B cell (primary cell): ENCODE measurements at regions not wholly inside any gene's neighbourhood (a gene's known extent, or its start where the extent isn't known, plus 50 kb on each side); places are given as distances from the start of the nearest gene placed in this dataset.
"Not testable (repeated sequence)": the region's sequence is repeated elsewhere in the genome, so short reads cannot be mapped to it uniquely, and the experiment has no call there.

ENCODE experiments used
- ATAC-seq: fragments of 200-7000 bp; cut with Tn5 transposase; one replicate; pipeline ENCODE4 v1.10.0; 2021; ENCODE audit warnings: low read depth, mild to moderate bottlenecking, moderate number of reproducible peaks, moderate library complexity
- CTCF ChIA-PET: fragments of 350-600 bp; sonication (Branson Sonifier 250); formaldehyde crosslinking; loops from one replicate; lab custom pipeline; 2021; ENCODE audit warnings: antibody characterized with exemption, inconsistent platforms; lab: Charles Lee
- POLR2A ChIA-PET: fragments of 350-600 bp; sonication (Branson Sonifier 250); formaldehyde crosslinking; loops from one replicate; lab custom pipeline; 2021; ENCODE audit warnings: antibody characterized with exemption; lab: Charles Lee
- DNase-seq: peaks from one replicate; pipeline ENCODE4 v3.0.0; 2013
- H2AFZ ChIP-seq: 2 replicates; pipeline ENCODE4 v1.6.1; 2012; ENCODE audit warnings: mild to moderate bottlenecking, low read depth, low read length; ENCODE audit not compliant: insufficient read depth, poor library complexity, severe bottlenecking
- H3K27ac ChIP-seq, 2 donors: 1 replicate in 1 of 2; 2 replicates in 1 of 2; pipeline ENCODE4 v1.5.1; 2012 to 2013; ENCODE audit warnings: low read length in 2 of 2, mild to moderate bottlenecking in 2 of 2, moderate library complexity in 1 of 2
- H3K27me3 ChIP-seq, 4 experiments: fragments of 200-600 bp in 1 of 4; sonication (generic) in 1 of 4; replicated peaks in 1 of 4; 1 replicate in 2 of 4; 2 replicates in 2 of 4; pipeline versions ENCODE4 v1.6.1 to v1.7.0; 2013 to 2016; ENCODE audit warnings: low read length in 3 of 4, mild to moderate bottlenecking in 2 of 4, mixed read lengths in 1 of 4, moderate library complexity in 1 of 4; ENCODE audit not compliant: insufficient read depth in 4 of 4, control insufficient read depth in 3 of 4; ENCODE audit errors: control extremely low read depth in 1 of 4
- H3K36me3 ChIP-seq, 2 experiments: replicated peaks in 1 of 2; 1 replicate in 1 of 2; 2 replicates in 1 of 2; pipeline versions ENCODE4 v1.6.1 to v1.7.1; 2013; ENCODE audit warnings: low read length in 1 of 2; ENCODE audit not compliant: insufficient read depth in 2 of 2, control insufficient read depth in 1 of 2; ENCODE audit errors: control extremely low read depth in 1 of 2, extremely low read depth in 1 of 2
- H3K4me1 ChIP-seq, 2 donors: fragments of 200-600 bp in 1 of 2; sonication (generic) in 1 of 2; 1 replicate in 1 of 2; 2 replicates in 1 of 2; pipeline versions ENCODE4 v1.5.1 to v1.6.1; 2013 to 2017; ENCODE audit warnings: low read length in 2 of 2; ENCODE audit not compliant: control insufficient read depth in 2 of 2, insufficient read depth in 2 of 2
- H3K4me2 ChIP-seq: replicated peaks from 2 replicates; pipeline ENCODE3; 2012; ENCODE audit warnings: mild to moderate bottlenecking, low read depth, low read length; ENCODE audit not compliant: poor library complexity, severe bottlenecking
- H3K4me3 ChIP-seq, 5 experiments: fragments of 200-600 bp in 1 of 5; sonication (generic) in 1 of 5; 1 replicate in 3 of 5; 2 replicates in 2 of 5; pipeline versions ENCODE4 v1.5.1 to v1.7.0; 2011 to 2016; ENCODE audit warnings: low read length in 4 of 5, mild to moderate bottlenecking in 4 of 5, low read depth in 2 of 5, control low read depth in 1 of 5, moderate library complexity in 1 of 5; ENCODE audit not compliant: insufficient read depth in 1 of 5; ENCODE audit errors: control extremely low read depth in 1 of 5, extremely low read depth in 1 of 5
- H3K79me2 ChIP-seq: fragments of 200-600 bp; sonication (generic); one replicate; pipeline ENCODE4 v1.6.0; 2016; ENCODE audit warnings: low read length; ENCODE audit not compliant: control insufficient read depth, insufficient read depth
- H3K9ac ChIP-seq: fragments of 200-600 bp; sonication (generic); 2 replicates; pipeline ENCODE4 v1.6.1; 2017; ENCODE audit warnings: mild to moderate bottlenecking, low read length, moderate library complexity
- H3K9me3 ChIP-seq, 3 donors: one replicate each; pipeline versions ENCODE4 v1.6.1 to v1.7.1; 2013; ENCODE audit warnings: low read length in 2 of 3; ENCODE audit not compliant: control insufficient read depth in 2 of 3, insufficient read depth in 1 of 3; ENCODE audit errors: control extremely low read depth in 1 of 3
- H4K20me1 ChIP-seq: 2 replicates; pipeline ENCODE4 v1.6.0; 2012; ENCODE audit warnings: mild to moderate bottlenecking, low read length; ENCODE audit not compliant: insufficient read depth, control insufficient read depth, poor library complexity, severe bottlenecking
- H3K27ac Mint-ChIP-seq: one replicate; pipeline ENCODE4 v1.8.0; 2021; ENCODE audit warnings: mixed read lengths
- H3K27me3 Mint-ChIP-seq: one replicate; pipeline ENCODE4 v1.8.0; 2021; ENCODE audit warnings: mixed read lengths
- H3K4me1 Mint-ChIP-seq: one replicate; pipeline ENCODE4 v1.8.0; 2021; ENCODE audit warnings: mixed read lengths
- H3K4me3 Mint-ChIP-seq: one replicate; pipeline ENCODE4 v1.8.0; 2021; ENCODE audit warnings: mixed read lengths
- H3K9me3 Mint-ChIP-seq: one replicate; pipeline ENCODE4 v1.8.0; 2022; ENCODE audit warnings: mixed read lengths; ENCODE audit not compliant: insufficient read depth
- CTCF ChIP-seq: fragments of 200-600 bp; IDR thresholded peaks from one replicate; pipeline ENCODE4 v1.8.0; 2022; ENCODE audit warnings: antibody characterized with exemption, mild to moderate bottlenecking
- EZH2 ChIP-seq: IDR thresholded peaks from 2 replicates; pipeline ENCODE4 v1.6.1; 2012; ENCODE audit warnings: borderline replicate concordance, low read depth, mild to moderate bottlenecking, moderate library complexity, low read length; ENCODE audit not compliant: insufficient read depth, poor library complexity, severe bottlenecking
- WGBS: methylation state at CpG from one replicate; pipeline ENCODE4 v1.1.5; 2013; ENCODE audit warnings: missing lambda C conversion rate; ENCODE audit not compliant: insufficient coverage; 5-methylcytosine and 5-hydroxymethylcytosine counted together
- intact Hi-C: fragments of 100-400 bp; cut with micrococcal nuclease; formaldehyde crosslinking; loops from one replicate; pipeline ENCODE4 v1.10.0; 2022

GRCh38 chr19:22491746-22492145 is 69.6 kb upstream of the ZNF98 start:
- H3K9ac ChIP-seq, result no peak overlapping the region
- no peaks in the 10 kb centered on the region for H3K27me3 ChIP-seq
- no CpG with 5 or more reads among the region's 2 CpGs for WGBS
- POLR2A ChIA-PET, result no interaction called here
- peaks cover 4 to 34% (median 22%) of the 10 kb centered on the region in 3 donors for H3K9me3 ChIP-seq
- H2AFZ ChIP-seq, result no peak overlapping the region
- Mint-ChIP-seq H3K27me3 (no peaks in the 10 kb centered on the region), H3K9me3 (peaks cover 6% of the 10 kb centered on the region), H3K27ac (no peak overlapping the region), H3K4me3 (no peak overlapping the region), H3K4me1 (no peaks in the 10 kb centered on the region)
- no peaks in the 10 kb centered on the region for H3K79me2 ChIP-seq
- TF ChIP-seq CTCF (no peak), EZH2 (no peak)
- H3K36me3 ChIP-seq, result no peaks in the 10 kb centered on the region
- H3K4me1 ChIP-seq, result no peaks in the 10 kb centered on the region
- CTCF ChIA-PET, result no interaction called here
- H4K20me1 ChIP-seq, result no peaks in the 10 kb centered on the region
- H3K4me2 ChIP-seq, result no peak overlapping the region
- DNase-seq (no peak), ATAC-seq (no peak)
- no peak overlapping the region for H3K4me3 ChIP-seq
- intact Hi-C loops, result no loop called here
- H3K27ac ChIP-seq, result no peak overlapping the region

DNA sequence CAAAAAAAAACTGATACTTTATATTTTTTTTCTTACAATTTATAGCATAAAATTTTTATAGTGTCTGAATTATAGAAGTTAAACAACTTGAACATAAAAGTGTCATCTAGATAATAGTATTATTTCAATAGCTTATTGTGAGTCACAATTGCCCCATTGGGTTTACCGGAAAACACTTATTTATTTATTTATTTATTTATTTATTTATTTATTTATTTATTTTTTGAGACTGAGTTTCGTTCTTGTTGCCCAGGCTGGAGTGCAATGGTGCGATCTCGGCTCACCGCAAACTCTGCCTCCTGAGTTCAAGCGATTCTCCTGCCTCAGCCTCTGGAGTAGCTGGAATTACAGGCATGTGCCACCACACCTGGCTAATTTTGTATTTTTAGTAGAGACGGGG is 61.4 kb upstream of the ZNF98 start:
- H3K4me3 ChIP-seq, ATAC-seq, H3K4me2 ChIP-seq, H4K20me1 ChIP-seq, H3K27me3 ChIP-seq, H3K79me2 ChIP-seq, H3K27ac ChIP-seq, H3K27me3 Mint-ChIP-seq, H3K36me3 ChIP-seq, H3K4me3 Mint-ChIP-seq, H3K4me1 ChIP-seq, H3K9ac ChIP-seq, intact Hi-C loops, H3K4me1 Mint-ChIP-seq, DNase-seq, H2AFZ ChIP-seq, H3K27ac Mint-ChIP-seq, CTCF ChIA-PET, POLR2A ChIA-PET: not testable (repeated sequence)
- peaks cover 11% of the 10 kb centered on the region for H3K9me3 Mint-ChIP-seq
- WGBS, result 94% methylated on average over 6 of the region's 7 CpGs
- H3K9me3 ChIP-seq, result peaks cover 10 to 14% (median 11%) of the 10 kb centered on the region in 3 donors
